ENCODE measurements at regions not wholly inside any gene's neighbourhood (a gene's known extent, or its start where the extent isn't known, plus 50 kb on each side); places are given as distances from the start of the nearest gene placed in this dataset.

GRCh38 chr15:39486621-39487457 is 94.0 kb upstream of the THBS1 start (continued):
- TF ChIP-seq ATF2 (CRISPR knock-in tag; IDR thresholded peaks at IDR 0.05) (no peak), GLMP (CRISPR knock-in tag; IDR thresholded peaks at IDR 0.05; ENCODE audit: borderline replicate concordance) (no peak), KDM1A (CRISPR knock-in tag; IDR thresholded peaks at IDR 0.05) (no peak), ZNF343 (CRISPR knock-in tag; IDR thresholded peaks at IDR 0.05) (no peak), REXO4 (CRISPR knock-in tag; IDR thresholded peaks at IDR 0.05; ENCODE audit: borderline replicate concordance) (no peak), ZNF724P (CRISPR knock-in tag; IDR thresholded peaks at IDR 0.05; ENCODE audit: borderline replicate concordance) (no peak), HOXA5 (CRISPR knock-in tag; IDR thresholded peaks at IDR 0.05) (no peak), ZNF546 (CRISPR knock-in tag; conservative IDR thresholded peaks at IDR 0.05) (no peak)

- H3K79me2 ChIP-seq (ENCODE audit: insufficient read depth, low read length), result no peaks in the 10 kb centered on the region
- in situ Hi-C loops (cut with HindIII; ENCODE audit: extremely low pct_ligation_motif_present, low pct_unique_long_range_greater_than_20kb) (no loop called here), intact Hi-C loops (cut with micrococcal nuclease; ENCODE audit: unreplicated experiment) (no loop called here)
- no peak for TF ChIP-seq TBX2 (CRISPR knock-in tag; IDR thresholded peaks at IDR 0.05; ENCODE audit: borderline replicate concordance)
- TF ChIP-seq ZNF564 (CRISPR knock-in tag; IDR thresholded peaks at IDR 0.05), result no peak
- no peak for TF ChIP-seq ZNF619 (CRISPR knock-in tag; IDR thresholded peaks at IDR 0.05)
- no peak for TF ChIP-seq FIP1L1 (IDR thresholded peaks at IDR 0.05; ENCODE audit: borderline replicate concordance, insufficient read depth, low read depth, low read length)
- TF ChIP-seq SNAPC5 (CRISPR knock-in tag; IDR thresholded peaks at IDR 0.05; ENCODE audit: borderline replicate concordance), result no peak
- no peak for TF ChIP-seq ZNF136 (CRISPR knock-in tag; IDR thresholded peaks at IDR 0.05; ENCODE audit: low read depth)
- TF ChIP-seq ARID3A (IDR thresholded peaks at IDR 0.05; ENCODE audit: low read depth, low read length), result no peak
- TF ChIP-seq TFDP2 (CRISPR knock-in tag; IDR thresholded peaks at IDR 0.05), result no peak
- no peak for TF ChIP-seq ZBTB44 (CRISPR knock-in tag; IDR thresholded peaks at IDR 0.05)
- H4K20me1 ChIP-seq (ENCODE audit: insufficient read depth, low read length), result no peaks in the 10 kb centered on the region
- no peak overlapping the region for H3K9ac ChIP-seq (ENCODE audit: insufficient read depth, low read depth, low read length)
- H3K27me3 ChIP-seq (ENCODE audit: control insufficient read depth in 1 of 2, insufficient read depth in 2 of 2, low read length in 2 of 2), result no peaks in the 10 kb centered on the region
- H3K4me1 ChIP-seq (ENCODE audit: insufficient read depth, low read length), result no peaks in the 10 kb centered on the region
- BruUV-seq (replicated peaks), result no TSS peak
- H3K9me3 ChIP-seq (ENCODE audit: low read length), result no peaks in the 10 kb centered on the region
- no peak overlapping the region for H2AFZ ChIP-seq (ENCODE audit: low read length)
- H3K4me3 ChIP-seq (replicated peaks in 1 of 3; ENCODE audit: insufficient read depth in 1 of 3, low read depth in 2 of 3, low read length in 3 of 3), result no peak overlapping the region
- ChIA-PET CTCF (ENCODE audit: low intra/inter-chr PET ratio, low total read pairs) (no interaction called here), POLR2A (no interaction called here)
- H3K4me2 ChIP-seq (ENCODE audit: low read depth, low read length), result no peak overlapping the region
- DNase-seq (ENCODE audit: low spot score) (no peak), FAIRE-seq (no peak), ATAC-seq (no peak)
- H3K27ac ChIP-seq (ENCODE audit: extremely low read length, insufficient read depth, low read length), result no peak overlapping the region
- H3K36me3 ChIP-seq (replicated peaks in 1 of 2; ENCODE audit: control insufficient read depth in 1 of 2, insufficient read depth in 2 of 2, low read length in 2 of 2), result no peaks in the 10 kb centered on the region
Measured at GRCh38 chr15:39487458-39487735, 93.5 kb upstream of the THBS1 start.
